Muscle of back (tissue), 3 donors: ENCODE measurements at regions not wholly inside any gene's neighbourhood (a gene's known extent, or its start where the extent isn't known, plus 50 kb on each side); places are given as distances from the start of the nearest gene placed in this dataset.
A peak's percentile ranks its signal among the peaks of the same experiment; 100 is the strongest.

Experiments used
- DNase-seq, 3 donors: peaks; one replicate each; pipeline versions ENCODE4 v3.0.0 to v3.0.0-alpha.2; 2013

- no peak for DNase-seq
Observed at GRCh38 chr7:19448091-19448490, 260.7 kb downstream of the POLR1F start.

GRCh38 chr7:19442016-19442785 is 266.6 kb downstream of the POLR1F start:
- peak; percentile 10 to 23 (median 18) for DNase-seq

- DNase-seq: no peak
Observed at GRCh38 chr7:19439517-19439916, 269.3 kb downstream of the POLR1F start.

GRCh38 chr7:19437446-19437845 is 271.4 kb downstream of the POLR1F start:
- no peak for DNase-seq

- DNase-seq: no peak
Observed at GRCh38 chr7:19427944-19428343, 280.9 kb downstream of the POLR1F start.

- DNase-seq: no peak
Observed at GRCh38 chr7:19421861-19422260, 276.6 kb upstream of the FERD3L start.

- no peak for DNase-seq
Observed at GRCh38 chr7:19417231-19417630, 272.0 kb upstream of the FERD3L start.

- no peak for DNase-seq
Observed at GRCh38 chr7:19415123-19415522, 269.9 kb upstream of the FERD3L start.

- no peak for DNase-seq
Observed at GRCh38 chr7:19413443-19413965, 268.3 kb upstream of the FERD3L start.

GRCh38 chr7:19410691-19411090 is 265.5 kb upstream of the FERD3L start:
- no peak for DNase-seq

GRCh38 chr7:19410106-19410505 is 264.9 kb upstream of the FERD3L start:
- DNase-seq: peak in 1 of 3 donors; percentile 17

- DNase-seq: no peak
Observed at GRCh38 chr7:19408706-19409220, 263.5 kb upstream of the FERD3L start.

GRCh38 chr7:19407270-19407669 is 262.0 kb upstream of the FERD3L start:
- no peak for DNase-seq

- DNase-seq: peak in 1 of 3 donors; percentile 46
Observed at GRCh38 chr7:19405541-19405940, 260.3 kb upstream of the FERD3L start.

GRCh38 chr7:19404912-19405329 is 259.7 kb upstream of the FERD3L start:
- DNase-seq: peak; percentile 6 to 94 (median 16)

GRCh38 chr7:19403691-19404090 is 258.5 kb upstream of the FERD3L start:
- no peak for DNase-seq

- DNase-seq: no peak
Observed at GRCh38 chr7:19401461-19401860, 256.2 kb upstream of the FERD3L start.

- DNase-seq: no peak
Observed at GRCh38 chr7:19400758-19401254, 255.6 kb upstream of the FERD3L start.

GRCh38 chr7:19397911-19398310 is 252.7 kb upstream of the FERD3L start:
- no peak for DNase-seq

- DNase-seq: peak in 1 of 3 donors; percentile 8
Observed at GRCh38 chr7:19392246-19392645, 247.0 kb upstream of the FERD3L start.

GRCh38 chr7:19390795-19391194 is 245.6 kb upstream of the FERD3L start:
- no peak for DNase-seq

GRCh38 chr7:19381321-19381720 is 236.1 kb upstream of the FERD3L start:
- peak in 1 of 3 donors; percentile 8 for DNase-seq

- no peak for DNase-seq
Observed at GRCh38 chr7:19378345-19378714, 233.1 kb upstream of the FERD3L start.
